Astrocyte (in vitro differentiated cells and primary cell): ENCODE measurements at regions not wholly inside any gene's neighbourhood (a gene's known extent, or its start where the extent isn't known, plus 50 kb on each side); places are given as distances from the start of the nearest gene placed in this dataset.

Source experiments
- DNase-seq: peaks from one replicate; pipeline ENCODE4 v3.0.0-alpha.2; 2010; ENCODE audit warnings: low read depth
- FAIRE-seq: peaks from 2 replicates; lab custom pipeline; 2011; peaks lifted over from hg19 to GRCh38; lab: Jason Lieb, UNC
- H2AFZ ChIP-seq: 2 replicates; pipeline ENCODE4 v1.6.0; 2012; ENCODE audit warnings: low read depth, low read length, inconsistent platforms
- H3K27ac ChIP-seq: 2 replicates; pipeline ENCODE4 v1.5.1; 2011; ENCODE audit warnings: low read depth, low read length, inconsistent platforms
- H3K27me3 ChIP-seq: 2 replicates; pipeline ENCODE4 v1.6.0; 2011; ENCODE audit warnings: low read length, inconsistent platforms; ENCODE audit not compliant: insufficient read depth
- H3K36me3 ChIP-seq: 2 replicates; pipeline ENCODE4 v1.5.1; 2011; ENCODE audit warnings: low read length, inconsistent platforms; ENCODE audit not compliant: insufficient read depth
- H3K4me1 ChIP-seq: 2 replicates; pipeline ENCODE4 v1.5.1; 2011; ENCODE audit warnings: low read length, inconsistent platforms; ENCODE audit not compliant: insufficient read depth
- H3K4me2 ChIP-seq: 2 replicates; pipeline ENCODE4 v1.6.0; 2012; ENCODE audit warnings: low read length, inconsistent platforms
- H3K4me3 ChIP-seq: 2 replicates; pipeline ENCODE4 v1.5.1; 2011; ENCODE audit warnings: low read depth, mild to moderate bottlenecking, low read length, inconsistent platforms; ENCODE audit not compliant: insufficient read depth
- H3K79me2 ChIP-seq: 2 replicates; pipeline ENCODE4 v1.6.0; 2012; ENCODE audit warnings: mild to moderate bottlenecking, low read length, inconsistent platforms; ENCODE audit not compliant: insufficient read depth
- H3K9ac ChIP-seq: 2 replicates; pipeline ENCODE4 v1.6.0; 2012; ENCODE audit warnings: mild to moderate bottlenecking, low read length, inconsistent platforms
- H3K9me3 ChIP-seq: 2 replicates; pipeline ENCODE4 v1.5.1; 2012; ENCODE audit warnings: low read depth, mild to moderate bottlenecking, low read length, inconsistent platforms; ENCODE audit not compliant: insufficient read depth
- H4K20me1 ChIP-seq: 2 replicates; pipeline ENCODE4 v1.6.0; 2012; ENCODE audit warnings: low read length, inconsistent platforms; ENCODE audit not compliant: insufficient read depth
- H3K27ac Mint-ChIP-seq: one replicate; pipeline ENCODE4 v1.8.0; 2021; ENCODE audit warnings: mild to moderate bottlenecking, mixed read lengths; ENCODE audit not compliant: unreplicated experiment
- H3K27me3 Mint-ChIP-seq: one replicate; pipeline ENCODE4 v1.8.0; 2021; ENCODE audit warnings: low read depth, mixed read lengths; ENCODE audit not compliant: unreplicated experiment
- H3K36me3 Mint-ChIP-seq: one replicate; pipeline ENCODE4 v1.8.0; 2021; ENCODE audit warnings: low read depth, mixed read lengths; ENCODE audit not compliant: unreplicated experiment
- H3K4me1 Mint-ChIP-seq: one replicate; pipeline ENCODE4 v1.8.0; 2021; ENCODE audit warnings: low read depth, mixed read lengths; ENCODE audit not compliant: unreplicated experiment
- H3K4me3 Mint-ChIP-seq: one replicate; pipeline ENCODE4 v1.8.0; 2021; ENCODE audit warnings: mild to moderate bottlenecking, moderate library complexity, mixed read lengths; ENCODE audit not compliant: unreplicated experiment
- H3K9me3 Mint-ChIP-seq: one replicate; pipeline ENCODE4 v1.8.0; 2021; ENCODE audit warnings: mild to moderate bottlenecking, mixed read lengths; ENCODE audit not compliant: unreplicated experiment
- CTCF ChIP-seq: IDR thresholded peaks from 2 replicates; pipeline ENCODE4 v1.5.1; 2011; ENCODE audit warnings: low read depth, mild to moderate bottlenecking, inconsistent platforms, low read length, moderate library complexity; ENCODE audit not compliant: insufficient read depth
- EZH2 ChIP-seq: IDR thresholded peaks from 2 replicates; pipeline ENCODE4 v1.6.1; 2012; ENCODE audit warnings: mild to moderate bottlenecking, low read length, inconsistent platforms; ENCODE audit not compliant: insufficient read depth

- no peak for TF ChIP-seq CTCF
- no peak for TF ChIP-seq EZH2
- DNase-seq = no peak
- H3K79me2 ChIP-seq = no peaks in the 10 kb centered on the region
- Mint-ChIP-seq H3K27me3 (no peaks in the 10 kb centered on the region), H3K4me3 (no peak overlapping the region), H3K9me3 (no peaks in the 10 kb centered on the region), H3K27ac (no peak overlapping the region), H3K36me3 (no peaks in the 10 kb centered on the region), H3K4me1 (peaks cover 7% of the 10 kb centered on the region)
- FAIRE-seq = no peak
- H3K4me3 ChIP-seq = no peak overlapping the region
- H3K27ac ChIP-seq = no peak overlapping the region
- peaks cover 5% of the 10 kb centered on the region for H3K4me1 ChIP-seq
- H3K36me3 ChIP-seq = no peaks in the 10 kb centered on the region
- H3K27me3 ChIP-seq = no peaks in the 10 kb centered on the region
- H4K20me1 ChIP-seq = no peaks in the 10 kb centered on the region
- H3K4me2 ChIP-seq = no peak overlapping the region
- H2AFZ ChIP-seq = no peak overlapping the region
- no peak overlapping the region for H3K9ac ChIP-seq
- H3K9me3 ChIP-seq = no peaks in the 10 kb centered on the region
Observed at GRCh38 chr2:225989809-225990208, 590.3 kb downstream of the NYAP2 start.

GRCh38 chr2:225980372-225980771, 580.9 kb downstream of the NYAP2 start:
- Histone ChIP-seq H4K20me1 (no peaks in the 10 kb centered on the region), H3K4me2 (no peak overlapping the region), H2AFZ (no peak overlapping the region), H3K27ac (no peak overlapping the region), H3K4me3 (no peak overlapping the region), H3K9ac (no peak overlapping the region), H3K9me3 (no peaks in the 10 kb centered on the region), H3K36me3 (no peaks in the 10 kb centered on the region), H3K27me3 (no peaks in the 10 kb centered on the region), H3K4me1 (no peaks in the 10 kb centered on the region), H3K79me2 (no peaks in the 10 kb centered on the region)
- Mint-ChIP-seq H3K4me3 (no peak overlapping the region), H3K9me3 (peaks cover 2% of the 10 kb centered on the region), H3K4me1 (no peaks in the 10 kb centered on the region), H3K27me3 (no peaks in the 10 kb centered on the region), H3K27ac (no peak overlapping the region), H3K36me3 (no peaks in the 10 kb centered on the region)
- FAIRE-seq = no peak
- TF ChIP-seq CTCF = no peak
- TF ChIP-seq EZH2 = no peak
- DNase-seq = no peak

- TF ChIP-seq CTCF (no peak), EZH2 (no peak)
- no peak for DNase-seq
Observed at GRCh38 chr2:225971433-225971832, 571.9 kb downstream of the NYAP2 start.

More at GRCh38 chr2:225971433-225971832, 571.9 kb downstream of the NYAP2 start:
- H3K27ac ChIP-seq = no peak overlapping the region
- H3K4me3 ChIP-seq = no peak overlapping the region
- H3K27me3 Mint-ChIP-seq = no peaks in the 10 kb centered on the region
- H3K9ac ChIP-seq = no peak overlapping the region
- H3K4me1 ChIP-seq = no peaks in the 10 kb centered on the region
- H3K4me2 ChIP-seq = no peak overlapping the region
- H3K36me3 ChIP-seq = no peaks in the 10 kb centered on the region
- H3K4me3 Mint-ChIP-seq = no peak overlapping the region
- FAIRE-seq = no peak
- H3K4me1 Mint-ChIP-seq = no peaks in the 10 kb centered on the region
- no peaks in the 10 kb centered on the region for H4K20me1 ChIP-seq
- peaks cover 2% of the 10 kb centered on the region for H3K9me3 Mint-ChIP-seq
- H3K27me3 ChIP-seq = no peaks in the 10 kb centered on the region
- H3K27ac Mint-ChIP-seq = no peak overlapping the region
- no peaks in the 10 kb centered on the region for H3K36me3 Mint-ChIP-seq
- no peak overlapping the region for H2AFZ ChIP-seq
- no peaks in the 10 kb centered on the region for H3K79me2 ChIP-seq
- H3K9me3 ChIP-seq = no peaks in the 10 kb centered on the region
